ENCODE measurements at regions not wholly inside any gene's neighbourhood (a gene's known extent, or its start where the extent isn't known, plus 50 kb on each side); places are given as distances from the start of the nearest gene placed in this dataset.

DNA sequence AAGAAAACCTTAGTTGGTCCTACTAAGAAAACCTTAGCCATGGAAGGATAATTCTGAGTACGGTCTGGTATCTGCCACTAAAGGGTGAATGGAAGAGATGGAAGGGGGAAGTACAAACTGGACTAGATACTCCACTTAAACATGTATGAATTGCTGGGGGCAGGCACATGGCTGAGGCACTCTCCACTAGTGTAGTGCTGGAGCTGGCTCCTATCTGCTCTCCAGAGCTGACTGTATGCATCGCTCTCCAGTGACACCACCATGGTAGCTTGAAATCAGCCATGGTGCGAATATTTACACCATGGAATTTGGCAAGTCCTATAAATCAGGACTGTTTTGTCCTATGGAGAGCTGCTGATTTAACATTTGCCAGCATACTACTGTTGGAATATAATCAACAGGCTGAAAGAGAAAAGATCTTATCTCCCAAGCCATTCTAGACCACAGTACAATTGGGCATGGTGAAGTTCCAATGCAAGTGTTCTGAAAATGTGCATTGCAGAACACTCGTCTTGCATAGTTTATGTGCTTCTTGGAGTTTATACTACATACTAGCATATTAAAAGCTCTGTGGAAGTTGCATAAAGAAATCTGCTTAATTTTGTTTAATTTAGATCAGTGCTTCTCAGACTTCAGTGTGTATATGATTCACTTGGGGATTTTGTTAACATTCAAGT is 277.4 kb downstream of the TDRD15 start:
- no peaks in the 10 kb centered on the region for H3K27me3 ChIP-seq (ENCODE audit: insufficient read depth, low read length, poor library complexity)
- no peak overlapping the region for H3K27ac ChIP-seq (ENCODE audit: low read length)
- H3K79me2 ChIP-seq (ENCODE audit: insufficient read depth, low read length) = no peaks in the 10 kb centered on the region
- H3K4me2 ChIP-seq (ENCODE audit: insufficient read depth, low read length) = no peak overlapping the region
- DNase-seq = no peak
- H3K4me1 ChIP-seq (ENCODE audit: insufficient read depth, low read length) = no peaks in the 10 kb centered on the region
- no peak for TF ChIP-seq EZH2 (IDR thresholded peaks at IDR 0.05; ENCODE audit: borderline replicate concordance, low read depth, low read length, severe bottlenecking)
- TF ChIP-seq, protein P1, sequence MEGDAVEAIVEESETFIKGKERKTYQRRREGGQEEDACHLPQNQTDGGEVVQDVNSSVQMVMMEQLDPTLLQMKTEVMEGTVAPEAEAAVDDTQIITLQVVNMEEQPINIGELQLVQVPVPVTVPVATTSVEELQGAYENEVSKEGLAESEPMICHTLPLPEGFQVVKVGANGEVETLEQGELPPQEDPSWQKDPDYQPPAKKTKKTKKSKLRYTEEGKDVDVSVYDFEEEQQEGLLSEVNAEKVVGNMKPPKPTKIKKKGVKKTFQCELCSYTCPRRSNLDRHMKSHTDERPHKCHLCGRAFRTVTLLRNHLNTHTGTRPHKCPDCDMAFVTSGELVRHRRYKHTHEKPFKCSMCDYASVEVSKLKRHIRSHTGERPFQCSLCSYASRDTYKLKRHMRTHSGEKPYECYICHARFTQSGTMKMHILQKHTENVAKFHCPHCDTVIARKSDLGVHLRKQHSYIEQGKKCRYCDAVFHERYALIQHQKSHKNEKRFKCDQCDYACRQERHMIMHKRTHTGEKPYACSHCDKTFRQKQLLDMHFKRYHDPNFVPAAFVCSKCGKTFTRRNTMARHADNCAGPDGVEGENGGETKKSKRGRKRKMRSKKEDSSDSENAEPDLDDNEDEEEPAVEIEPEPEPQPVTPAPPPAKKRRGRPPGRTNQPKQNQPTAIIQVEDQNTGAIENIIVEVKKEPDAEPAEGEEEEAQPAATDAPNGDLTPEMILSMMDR (IDR thresholded peaks at IDR 0.05; ENCODE audit: borderline replicate concordance, extremely low read depth, low read length, poor library complexity, severe bottlenecking) = no peak
- H3K9me3 ChIP-seq (ENCODE audit: insufficient read depth, low read length, severe bottlenecking) = no peaks in the 10 kb centered on the region
- H3K36me3 ChIP-seq (ENCODE audit: insufficient read depth, low read length) = no peaks in the 10 kb centered on the region
- no peak overlapping the region for H3K4me3 ChIP-seq (ENCODE audit: low read depth in 1 of 2, low read length in 2 of 2)
- H3K9ac ChIP-seq (ENCODE audit: low read depth, low read length) = no peak overlapping the region
- H2AFZ ChIP-seq (ENCODE audit: low read depth, low read length) = no peak overlapping the region
- no peaks in the 10 kb centered on the region for H4K20me1 ChIP-seq (ENCODE audit: insufficient read depth, low read length)
- ATAC-seq (ENCODE audit: insufficient read depth, low read depth) = no peak

DNA sequence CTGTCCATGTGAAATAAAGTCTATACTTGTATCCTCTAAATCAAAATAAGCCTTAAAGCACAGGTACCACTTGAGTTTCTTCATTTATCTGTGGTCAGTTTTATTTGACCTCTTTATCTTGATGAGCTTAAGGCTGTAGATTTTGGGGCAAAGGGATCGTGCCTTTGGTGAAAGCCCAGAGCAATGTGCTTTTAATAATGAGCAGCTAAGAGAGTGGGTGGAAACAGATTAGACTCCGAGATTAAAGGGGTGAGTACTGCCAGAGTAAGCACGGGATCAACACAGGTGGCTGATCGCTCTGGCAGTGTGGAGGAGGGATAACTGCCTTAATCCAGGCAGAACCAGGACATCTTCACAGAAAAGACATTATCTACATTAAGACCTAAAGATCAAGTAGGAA is 280.4 kb downstream of the TDRD15 start:
- Histone ChIP-seq H4K20me1 (ENCODE audit: insufficient read depth, low read length) (no peaks in the 10 kb centered on the region), H3K79me2 (ENCODE audit: insufficient read depth, low read length) (no peaks in the 10 kb centered on the region), H3K4me1 (ENCODE audit: insufficient read depth, low read length) (no peaks in the 10 kb centered on the region), H3K9me3 (ENCODE audit: insufficient read depth, low read length, severe bottlenecking) (no peaks in the 10 kb centered on the region), H3K27ac (ENCODE audit: low read length) (no peak overlapping the region), H3K4me2 (ENCODE audit: insufficient read depth, low read length) (no peak overlapping the region), H3K9ac (ENCODE audit: low read depth, low read length) (no peak overlapping the region), H3K4me3 (ENCODE audit: low read depth in 1 of 2, low read length in 2 of 2) (no peak overlapping the region), H3K27me3 (ENCODE audit: insufficient read depth, low read length, poor library complexity) (no peaks in the 10 kb centered on the region), H3K36me3 (ENCODE audit: insufficient read depth, low read length) (no peaks in the 10 kb centered on the region), H2AFZ (ENCODE audit: low read depth, low read length) (no peak overlapping the region)
- DNase-seq (no peak), ATAC-seq (ENCODE audit: insufficient read depth, low read depth) (no peak)
- TF ChIP-seq, protein P1 (IDR thresholded peaks at IDR 0.05; ENCODE audit: borderline replicate concordance, extremely low read depth, low read length, poor library complexity, severe bottlenecking) = no peak
- no peak for TF ChIP-seq EZH2 (IDR thresholded peaks at IDR 0.05; ENCODE audit: borderline replicate concordance, low read depth, low read length, severe bottlenecking)

DNA sequence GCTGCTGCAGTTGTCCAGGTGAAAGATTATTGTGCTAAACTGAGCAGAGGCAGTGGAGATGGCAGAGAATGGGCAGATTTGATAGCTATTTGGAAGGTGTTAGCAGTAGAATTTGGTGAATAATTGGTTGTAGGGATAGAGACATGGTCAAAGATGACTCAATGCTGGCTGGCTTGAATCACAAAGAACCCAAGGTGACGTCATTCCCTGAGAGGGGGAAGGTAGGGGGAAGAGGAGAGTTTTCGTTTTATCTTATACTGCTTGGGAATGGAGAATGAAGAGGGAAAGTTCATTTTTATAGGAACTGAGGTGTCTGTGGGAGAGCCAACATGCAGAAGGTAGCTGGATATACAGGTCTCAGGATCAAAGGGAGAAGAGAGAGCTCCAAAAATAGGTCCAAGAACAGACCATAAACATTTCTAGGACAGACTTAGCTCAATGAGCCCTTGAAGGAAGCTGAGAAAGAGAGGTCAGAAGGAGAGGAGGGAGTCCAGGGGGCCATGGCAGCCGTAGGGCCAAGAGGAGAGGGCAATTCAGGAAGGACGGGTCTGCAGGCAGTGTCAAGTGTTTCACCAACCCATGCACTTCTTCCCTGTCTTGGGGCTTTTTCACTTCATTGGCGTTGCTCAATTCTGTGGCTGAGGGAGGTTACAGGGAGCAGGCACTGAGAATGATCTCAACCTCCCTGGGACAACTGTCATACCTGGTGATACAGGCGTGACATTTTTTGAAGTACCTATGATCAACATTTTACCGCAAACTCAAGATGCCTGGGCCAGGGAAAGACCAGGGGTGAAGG is 281.3 kb downstream of the TDRD15 start:
- H3K4me1 ChIP-seq (ENCODE audit: insufficient read depth, low read length) = no peaks in the 10 kb centered on the region
- H3K27me3 ChIP-seq (ENCODE audit: insufficient read depth, low read length, poor library complexity) = no peaks in the 10 kb centered on the region
- H3K4me2 ChIP-seq (ENCODE audit: insufficient read depth, low read length) = no peak overlapping the region
- no peak overlapping the region for H3K4me3 ChIP-seq (ENCODE audit: low read depth in 1 of 2, low read length in 2 of 2)
- ATAC-seq (ENCODE audit: insufficient read depth, low read depth) (no peak), DNase-seq (no peak)
- H3K9me3 ChIP-seq (ENCODE audit: insufficient read depth, low read length, severe bottlenecking) = no peaks in the 10 kb centered on the region
- H3K36me3 ChIP-seq (ENCODE audit: insufficient read depth, low read length) = no peaks in the 10 kb centered on the region
- no peak overlapping the region for H3K27ac ChIP-seq (ENCODE audit: low read length)
- TF ChIP-seq, protein P1 (IDR thresholded peaks at IDR 0.05; ENCODE audit: borderline replicate concordance, extremely low read depth, low read length, poor library complexity, severe bottlenecking) = no peak
- no peak for TF ChIP-seq EZH2 (IDR thresholded peaks at IDR 0.05; ENCODE audit: borderline replicate concordance, low read depth, low read length, severe bottlenecking)
- H3K79me2 ChIP-seq (ENCODE audit: insufficient read depth, low read length) = no peaks in the 10 kb centered on the region
- no peak overlapping the region for H2AFZ ChIP-seq (ENCODE audit: low read depth, low read length)
- H4K20me1 ChIP-seq (ENCODE audit: insufficient read depth, low read length) = no peaks in the 10 kb centered on the region
- no peak overlapping the region for H3K9ac ChIP-seq (ENCODE audit: low read depth, low read length)

Measured in DND-41 (cell line).